A549 (cell line): ENCODE measurements at regions not wholly inside any gene's neighbourhood (a gene's known extent, or its start where the extent isn't known, plus 50 kb on each side); places are given as distances from the start of the nearest gene placed in this dataset.

Experiments used
- BCL3 ChIP-seq: fragments of >200 bp; sonication (Bioruptor Twin); formaldehyde crosslinking; IDR thresholded peaks from 3 replicates; pipeline ENCODE4 v1.6.1; 2016
- EP300 ChIP-seq, 2 experiments: fragments of >200 bp; sonication (Bioruptor Twin); formaldehyde crosslinking; IDR thresholded peaks; 2 replicates in 1 of 2; 3 replicates in 1 of 2; pipeline ENCODE4 v1.6.1; 2016 to 2017
- HOXA7 ChIP-seq: fragments of 250-450 bp; sonication (Bioruptor Pico); IDR thresholded peaks from 2 replicates; pipeline ENCODE4 v1.5.0; 2020; ENCODE audit warnings: mild to moderate bottlenecking, moderate library complexity
- RARB ChIP-seq: fragments of 250-450 bp; sonication (Bioruptor Pico); IDR thresholded peaks from 2 replicates; pipeline ENCODE4 v1.8.0; 2021; ENCODE audit warnings: mild to moderate bottlenecking, moderate library complexity
- SMC3 ChIP-seq: fragments of >200 bp; sonication (Bioruptor Twin); formaldehyde crosslinking; IDR thresholded peaks from 3 replicates; pipeline ENCODE4 v1.6.1; 2018; ENCODE audit warnings: inconsistent platforms
- ZSCAN20 ChIP-seq: fragments of 250-450 bp; sonication (Bioruptor Pico); IDR thresholded peaks from 2 replicates; pipeline ENCODE4 v1.8.0; 2022; ENCODE audit warnings: mild to moderate bottlenecking, moderate library complexity
- TF ChIP-seq, protein P1 (sequence below): fragments of >200 bp; sonication (Bioruptor Twin); formaldehyde crosslinking; IDR thresholded peaks from 3 replicates; pipeline ENCODE4 v1.5.1; 2016

DNA sequence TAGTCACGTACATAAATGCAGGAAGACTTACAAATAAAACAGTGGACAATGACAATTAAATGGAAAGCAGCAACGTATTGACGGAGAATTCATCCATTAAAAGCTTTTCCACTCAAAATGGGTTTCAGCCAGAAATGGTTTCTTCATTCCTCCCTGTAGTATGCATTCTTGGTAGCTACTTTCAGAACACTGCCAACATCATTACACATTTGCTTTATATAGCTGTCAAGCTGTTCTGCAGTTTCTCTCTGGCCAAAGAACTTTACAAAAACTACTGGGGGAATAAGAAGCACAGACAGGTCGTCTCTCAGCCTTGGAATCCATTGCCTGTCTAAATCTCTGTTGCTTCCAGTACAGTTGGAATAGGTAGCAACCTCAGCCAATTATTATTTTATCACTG is 84.1 kb upstream of the NCKAP5 start:
- TF ChIP-seq, protein P1, sequence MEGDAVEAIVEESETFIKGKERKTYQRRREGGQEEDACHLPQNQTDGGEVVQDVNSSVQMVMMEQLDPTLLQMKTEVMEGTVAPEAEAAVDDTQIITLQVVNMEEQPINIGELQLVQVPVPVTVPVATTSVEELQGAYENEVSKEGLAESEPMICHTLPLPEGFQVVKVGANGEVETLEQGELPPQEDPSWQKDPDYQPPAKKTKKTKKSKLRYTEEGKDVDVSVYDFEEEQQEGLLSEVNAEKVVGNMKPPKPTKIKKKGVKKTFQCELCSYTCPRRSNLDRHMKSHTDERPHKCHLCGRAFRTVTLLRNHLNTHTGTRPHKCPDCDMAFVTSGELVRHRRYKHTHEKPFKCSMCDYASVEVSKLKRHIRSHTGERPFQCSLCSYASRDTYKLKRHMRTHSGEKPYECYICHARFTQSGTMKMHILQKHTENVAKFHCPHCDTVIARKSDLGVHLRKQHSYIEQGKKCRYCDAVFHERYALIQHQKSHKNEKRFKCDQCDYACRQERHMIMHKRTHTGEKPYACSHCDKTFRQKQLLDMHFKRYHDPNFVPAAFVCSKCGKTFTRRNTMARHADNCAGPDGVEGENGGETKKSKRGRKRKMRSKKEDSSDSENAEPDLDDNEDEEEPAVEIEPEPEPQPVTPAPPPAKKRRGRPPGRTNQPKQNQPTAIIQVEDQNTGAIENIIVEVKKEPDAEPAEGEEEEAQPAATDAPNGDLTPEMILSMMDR = no peak
- TF ChIP-seq EP300 (IDR thresholded peaks at IDR 0.05) (no peak), HOXA7 (CRISPR knock-in tag) (no peak), SMC3 (no peak), RARB (CRISPR knock-in tag) (no peak), ZSCAN20 (CRISPR knock-in tag) (no peak), BCL3 (no peak)
